ENCODE measurements at regions not wholly inside any gene's neighbourhood (a gene's known extent, or its start where the extent isn't known, plus 50 kb on each side); places are given as distances from the start of the nearest gene placed in this dataset.

- Histone ChIP-seq H3K4me3 (no peak overlapping the region), H3K27me3 (ENCODE audit: insufficient read depth, low read depth) (no peaks in the 10 kb centered on the region), H3K4me1 (replicated peaks; ENCODE audit: insufficient read depth) (peaks cover 15% of the 10 kb centered on the region), H2AFZ (no peak overlapping the region), H3K9me3 (ENCODE audit: insufficient read depth, low read depth) (peaks cover 3% of the 10 kb centered on the region), H3F3A (ENCODE audit: insufficient read depth, low read depth) (peaks cover 12% of the 10 kb centered on the region), H3K27ac (no peak overlapping the region), H3K9me2 (ENCODE audit: insufficient read depth) (no peaks in the 10 kb centered on the region), H4K20me1 (ENCODE audit: insufficient read depth) (no peaks in the 10 kb centered on the region), H3K36me3 (ENCODE audit: low read depth) (peaks cover 4% of the 10 kb centered on the region; the same call in 1 of the 2 replicates), H3K79me2 (ENCODE audit: low read depth) (no peaks in the 10 kb centered on the region), H3K4me2 (no peak overlapping the region)
- CTCF ChIA-PET = no interaction called here
- TF ChIP-seq CTCF (conservative IDR thresholded peaks at IDR 0.05) = no peak
- no peak for TF ChIP-seq EZH2 (IDR thresholded peaks at IDR 0.05; ENCODE audit: low read depth)
- DNase-seq = no peak
- intact Hi-C loops (cut with micrococcal nuclease; ENCODE audit: unreplicated experiment) = no loop called here
- POLR2A ChIA-PET (ENCODE audit: unreplicated experiment) = no interaction called here
- BruUV-seq (replicated peaks) = no TSS peak
Measured at GRCh38 chr9:81411961-81412360, 277.4 kb downstream of the TLE1 start.

- no peaks in the 10 kb centered on the region for H3K9me2 ChIP-seq (ENCODE audit: insufficient read depth)
- BruUV-seq (replicated peaks) = no TSS peak
- H3K4me3 ChIP-seq = peak overlapping the region; percentile 36; the same call in 1 of the 2 replicates
- no peaks in the 10 kb centered on the region for H3K79me2 ChIP-seq (ENCODE audit: low read depth)
- peak; percentile 52 to 82 for DNase-seq
- TF ChIP-seq EZH2 (IDR thresholded peaks at IDR 0.05; ENCODE audit: low read depth) (no peak), CTCF (conservative IDR thresholded peaks at IDR 0.05) (no peak)
- peaks cover 12% of the 10 kb centered on the region for H3F3A ChIP-seq (ENCODE audit: insufficient read depth, low read depth)
- H3K4me1 ChIP-seq (replicated peaks; ENCODE audit: insufficient read depth) = peaks cover 15% of the 10 kb centered on the region
- CTCF ChIA-PET = no interaction called here
- H4K20me1 ChIP-seq (ENCODE audit: insufficient read depth) = no peaks in the 10 kb centered on the region
- no peaks in the 10 kb centered on the region for H3K27me3 ChIP-seq (ENCODE audit: insufficient read depth, low read depth)
- H2AFZ ChIP-seq = peak overlapping the region; percentile 69
- H3K36me3 ChIP-seq (ENCODE audit: low read depth) = peaks cover 4% of the 10 kb centered on the region; the same call in 1 of the 2 replicates
- intact Hi-C loops (cut with micrococcal nuclease; ENCODE audit: unreplicated experiment) = loop anchor here (1.0 kb wide), 1 partner anchor 21 kb away; no protein-coding TSS in a partner anchor
- POLR2A ChIA-PET (ENCODE audit: unreplicated experiment) = no interaction called here
- H3K9me3 ChIP-seq (ENCODE audit: insufficient read depth, low read depth) = peaks cover 3% of the 10 kb centered on the region
- H3K27ac ChIP-seq = peak overlapping the region; percentile 40
- peak overlapping the region; percentile 61 for H3K4me2 ChIP-seq
Measured at GRCh38 chr9:81410201-81410600, 279.1 kb downstream of the TLE1 start.

GRCh38 chr9:81408951-81409350 is 280.4 kb downstream of the TLE1 start:
- Histone ChIP-seq H3K27ac (no peak overlapping the region), H3K27me3 (ENCODE audit: insufficient read depth, low read depth) (no peaks in the 10 kb centered on the region), H3K4me2 (no peak overlapping the region), H2AFZ (no peak overlapping the region), H4K20me1 (ENCODE audit: insufficient read depth) (no peaks in the 10 kb centered on the region), H3K9me3 (ENCODE audit: insufficient read depth, low read depth) (peaks cover 3% of the 10 kb centered on the region), H3K4me1 (replicated peaks; ENCODE audit: insufficient read depth) (peaks cover 15% of the 10 kb centered on the region), H3K9me2 (ENCODE audit: insufficient read depth) (no peaks in the 10 kb centered on the region), H3K4me3 (no peak overlapping the region), H3F3A (ENCODE audit: insufficient read depth, low read depth) (peaks cover 12% of the 10 kb centered on the region), H3K79me2 (ENCODE audit: low read depth) (no peaks in the 10 kb centered on the region), H3K36me3 (ENCODE audit: low read depth) (peaks cover 4% of the 10 kb centered on the region; the same call in 1 of the 2 replicates)
- POLR2A ChIA-PET (ENCODE audit: unreplicated experiment) = no interaction called here
- CTCF ChIA-PET = interaction anchor here (0.6 kb wide), 1 partner anchor 220 kb away, joined by 3 read pairs; no protein-coding TSS in a partner anchor
- TF ChIP-seq CTCF (conservative IDR thresholded peaks at IDR 0.05) = no peak
- no peak for DNase-seq
- BruUV-seq (replicated peaks) = no TSS peak
- intact Hi-C loops (cut with micrococcal nuclease; ENCODE audit: unreplicated experiment) = no loop called here
